GM18508 (cell line): ENCODE measurements at regions not wholly inside any gene's neighbourhood (a gene's known extent, or its start where the extent isn't known, plus 50 kb on each side); places are given as distances from the start of the nearest gene placed in this dataset.

Experiments
- ATAC-seq: cut with Tn5 transposase; IDR thresholded peaks from one replicate; pipeline ENCODE4 v1.9.1; 2021; ENCODE audit warnings: moderate number of reproducible peaks; ENCODE audit not compliant: insufficient read depth, unreplicated experiment

DNA sequence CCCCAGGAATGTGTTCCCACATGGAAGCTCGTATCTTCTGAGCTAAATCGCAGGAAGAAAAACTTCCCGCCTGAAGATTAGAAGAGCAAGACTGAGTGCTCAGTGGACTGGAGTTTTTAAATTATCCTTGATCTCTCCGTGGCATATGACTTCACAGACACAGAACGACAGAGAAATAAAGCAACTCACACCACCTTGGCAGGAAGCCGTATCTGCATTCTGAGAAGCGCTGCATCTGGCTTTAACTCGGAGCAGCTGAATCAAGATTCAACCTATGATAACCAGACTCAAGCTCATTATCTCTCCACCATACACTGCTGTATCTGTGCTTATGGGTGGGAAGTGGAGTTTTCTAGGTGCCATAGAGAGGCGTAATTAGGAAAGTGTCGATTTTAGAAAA is 1482.7 kb downstream of the AACS start:
- ATAC-seq: no peak

DNA sequence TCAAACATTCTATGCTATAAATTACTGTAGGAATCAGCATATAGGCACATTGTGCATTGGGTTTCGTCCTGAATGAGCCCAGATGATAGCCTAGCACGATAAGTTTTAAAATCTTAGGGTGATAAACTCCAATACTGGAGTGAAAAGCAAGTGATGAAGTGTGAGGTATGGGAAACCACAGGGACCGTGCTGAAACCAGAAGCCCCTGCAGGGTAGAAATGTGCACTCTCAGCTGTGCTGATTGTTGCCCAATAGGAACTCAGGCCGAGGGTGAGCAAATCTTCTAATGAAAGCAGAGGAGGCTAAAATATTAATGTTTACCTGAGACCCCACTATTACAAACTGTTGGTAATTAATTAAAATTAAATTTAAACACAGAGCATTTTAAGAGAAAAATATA is 1486.6 kb downstream of the AACS start:
- ATAC-seq: no peak

DNA sequence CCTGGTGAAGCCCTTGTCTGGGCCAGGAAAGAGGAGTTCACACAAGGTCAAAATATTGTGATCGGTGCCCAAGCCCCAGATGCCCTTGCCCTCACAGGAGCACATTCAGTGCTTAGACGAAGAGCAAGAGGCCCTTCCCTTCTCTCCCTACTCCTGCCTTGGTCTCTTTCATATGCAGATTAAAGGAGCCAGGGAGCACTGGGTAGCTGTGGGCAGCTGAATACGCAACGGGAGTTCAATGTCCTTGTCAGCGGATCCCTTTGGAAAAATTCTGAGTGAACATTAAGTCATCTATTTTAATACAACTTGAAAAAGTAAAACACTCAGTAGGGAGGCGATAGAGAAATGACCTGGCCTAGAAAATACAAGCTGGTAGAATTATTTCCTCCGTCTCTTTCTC is 1489.4 kb downstream of the AACS start:
- no peak for ATAC-seq

- no peak for ATAC-seq
Observed at GRCh38 chr12:126557659-126558058, 1492.4 kb downstream of the AACS start.

DNA sequence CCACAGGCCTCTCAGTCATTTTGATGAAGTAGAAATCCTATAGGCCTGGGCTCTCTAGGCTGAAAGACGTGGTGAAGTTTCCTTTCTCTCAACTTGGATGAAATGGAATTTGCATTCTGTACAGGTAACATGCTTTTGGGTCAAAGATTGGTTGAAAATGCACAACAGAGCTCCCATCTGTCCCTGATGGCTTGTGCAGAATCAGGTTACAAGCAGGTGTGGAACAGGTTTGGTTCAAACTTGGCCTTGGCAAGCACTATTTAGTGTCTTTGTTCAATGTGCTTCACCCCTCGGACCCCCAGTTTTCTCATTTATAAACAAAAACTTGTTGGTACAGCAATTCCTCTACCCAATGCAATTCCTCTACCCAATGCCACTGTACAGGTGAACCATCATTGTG is 1493.0 kb downstream of the AACS start:
- ATAC-seq: no peak

DNA sequence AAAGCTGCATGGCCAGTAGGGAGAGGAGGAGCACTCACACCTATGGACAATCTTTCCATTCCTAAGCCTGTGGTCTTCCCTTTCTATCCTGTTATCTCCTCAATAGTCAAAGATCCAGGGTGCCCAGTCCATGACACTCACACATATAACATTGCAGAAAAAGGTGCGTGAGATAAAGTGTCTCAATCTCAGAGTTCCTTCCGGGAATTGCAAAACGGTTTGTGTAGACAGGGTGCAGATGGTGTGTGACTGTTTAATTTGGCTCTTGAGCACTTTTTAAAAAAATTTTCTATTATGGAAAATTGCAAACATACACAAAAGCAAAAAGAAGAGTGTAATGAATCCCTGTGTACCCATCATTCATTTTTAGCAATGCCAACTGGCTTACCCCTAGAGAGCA is 1493.6 kb downstream of the AACS start:
- no peak for ATAC-seq

GRCh38 chr12:126567016-126567415 is 1501.8 kb downstream of the AACS start:
- no peak for ATAC-seq

DNA sequence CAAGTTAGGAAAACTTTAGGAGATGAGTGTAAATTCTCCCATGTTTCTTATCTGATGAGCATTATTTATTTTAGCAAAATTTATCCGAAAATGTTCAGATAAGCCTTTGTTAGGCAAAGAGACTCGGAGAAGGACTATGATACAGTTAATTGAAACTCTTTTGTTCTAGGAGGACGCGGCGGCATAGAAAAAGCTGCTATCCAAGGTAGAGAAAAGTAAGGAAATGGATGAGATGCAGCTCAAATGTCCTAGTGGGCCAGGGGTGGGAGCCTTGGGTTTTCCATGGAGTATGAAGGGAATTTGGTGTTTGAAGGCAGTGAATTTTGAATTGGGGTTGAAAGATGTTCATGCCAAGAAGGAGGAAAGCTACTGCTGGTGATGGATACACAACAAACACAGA is 1504.5 kb downstream of the AACS start:
- no peak for ATAC-seq

GRCh38 chr12:126570566-126570965 is 1505.3 kb downstream of the AACS start:
- no peak for ATAC-seq

- no peak for ATAC-seq
Observed at GRCh38 chr12:126572170-126572569, 1506.9 kb downstream of the AACS start.

DNA sequence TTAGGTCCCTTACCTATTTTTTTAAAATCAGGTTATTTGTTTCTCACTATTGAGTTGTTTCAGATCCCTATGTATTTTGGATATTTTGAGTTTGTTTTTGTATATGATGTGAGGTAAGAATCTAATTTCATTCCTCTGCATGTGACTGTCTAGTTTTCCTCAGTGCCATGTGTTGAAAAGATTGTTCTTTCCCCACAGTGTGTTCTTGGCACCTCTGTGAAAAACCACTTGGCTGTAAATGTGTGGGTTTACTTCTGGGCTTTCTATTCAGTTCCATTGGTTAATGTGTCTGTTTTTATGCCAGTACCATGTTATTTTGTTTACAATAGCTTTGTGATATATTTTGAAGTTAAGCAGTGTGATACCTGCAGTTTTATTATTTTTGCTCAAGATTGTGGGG is 1516.4 kb downstream of the AACS start:
- no peak for ATAC-seq

- ATAC-seq: no peak
Observed at GRCh38 chr12:126582231-126582630, 1517.0 kb downstream of the AACS start.

GRCh38 chr12:126588586-126589249 is 1523.5 kb downstream of the AACS start:
- ATAC-seq: no peak

DNA sequence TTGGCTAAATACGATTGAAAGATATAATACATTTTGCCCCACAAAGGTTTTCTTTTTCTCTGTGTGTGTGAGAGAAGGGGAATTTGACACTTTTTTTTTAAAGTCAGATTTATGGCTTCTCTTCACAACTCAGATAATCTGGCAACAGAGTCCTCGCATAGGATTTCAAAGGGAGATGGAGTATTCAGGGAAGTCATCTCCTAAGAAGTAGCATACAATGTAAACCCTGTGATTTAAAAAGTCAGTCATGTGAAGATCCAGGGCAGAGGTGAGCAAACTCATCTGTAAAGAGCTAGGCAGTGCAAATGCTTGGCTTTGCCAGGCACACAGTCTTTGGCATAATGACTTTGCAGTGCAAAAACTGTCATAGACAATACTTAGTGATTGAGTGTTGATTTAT is 1526.3 kb downstream of the AACS start:
- no peak for ATAC-seq

- no peak for ATAC-seq
Observed at GRCh38 chr12:126601184-126602170, 1536.2 kb downstream of the AACS start.

DNA sequence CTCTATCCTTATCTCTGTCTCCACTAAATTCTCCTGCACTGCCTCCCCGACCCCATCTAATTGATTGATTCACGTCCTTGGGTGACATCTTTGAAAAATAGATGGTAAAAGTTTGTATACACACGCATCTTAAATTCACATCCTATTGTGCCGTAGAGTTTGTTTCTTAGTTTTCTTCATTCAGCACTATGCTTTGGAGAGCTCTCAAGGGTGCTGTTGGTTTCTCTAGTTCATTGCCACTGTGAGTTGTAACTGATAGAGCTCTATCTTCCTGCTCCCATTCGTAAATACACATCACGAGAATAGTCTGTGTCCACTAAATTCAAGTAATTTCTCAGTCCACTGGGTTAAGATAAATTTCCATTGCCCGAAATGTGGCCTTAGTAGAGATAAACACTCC is 1537.4 kb downstream of the AACS start:
- no peak for ATAC-seq

GRCh38 chr12:126607157-126607556 is 1541.9 kb downstream of the AACS start:
- no peak for ATAC-seq

GRCh38 chr12:126607867-126608266 is 1542.6 kb downstream of the AACS start:
- no peak for ATAC-seq

DNA sequence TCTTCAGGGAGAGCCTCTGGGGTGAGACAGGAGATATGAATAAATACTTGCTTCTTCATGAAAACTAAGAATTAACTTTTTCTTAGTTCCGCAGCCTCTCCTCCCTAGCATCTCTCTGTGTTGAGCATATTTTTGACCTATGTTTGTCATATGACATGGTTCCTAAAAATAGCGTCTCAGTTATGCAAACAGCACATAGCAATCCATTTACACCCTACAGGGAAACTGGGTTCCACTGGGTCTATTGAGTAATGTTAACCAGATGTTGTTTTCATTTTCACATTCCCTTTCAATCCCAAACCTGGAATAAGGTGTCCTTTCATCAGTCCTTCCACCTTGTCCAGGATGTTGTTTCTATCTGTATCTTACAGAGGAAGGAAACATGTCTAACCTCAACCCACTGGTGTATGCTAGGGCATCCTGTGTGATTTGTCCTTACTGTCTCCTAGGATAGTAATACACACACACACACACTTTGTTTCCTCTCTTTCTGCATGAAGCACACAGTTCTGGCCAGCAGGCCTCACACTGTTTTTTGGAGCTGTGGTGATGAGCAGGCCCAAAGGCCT is 1543.5 kb downstream of the AACS start:
- ATAC-seq: no peak

- no peak for ATAC-seq
Observed at GRCh38 chr12:126616441-126616840, 1551.2 kb downstream of the AACS start.

GRCh38 chr12:126617312-126617711 is 1552.1 kb downstream of the AACS start:
- no peak for ATAC-seq
